ENCODE measurements at regions not wholly inside any gene's neighbourhood (a gene's known extent, or its start where the extent isn't known, plus 50 kb on each side); places are given as distances from the start of the nearest gene placed in this dataset.

DNA sequence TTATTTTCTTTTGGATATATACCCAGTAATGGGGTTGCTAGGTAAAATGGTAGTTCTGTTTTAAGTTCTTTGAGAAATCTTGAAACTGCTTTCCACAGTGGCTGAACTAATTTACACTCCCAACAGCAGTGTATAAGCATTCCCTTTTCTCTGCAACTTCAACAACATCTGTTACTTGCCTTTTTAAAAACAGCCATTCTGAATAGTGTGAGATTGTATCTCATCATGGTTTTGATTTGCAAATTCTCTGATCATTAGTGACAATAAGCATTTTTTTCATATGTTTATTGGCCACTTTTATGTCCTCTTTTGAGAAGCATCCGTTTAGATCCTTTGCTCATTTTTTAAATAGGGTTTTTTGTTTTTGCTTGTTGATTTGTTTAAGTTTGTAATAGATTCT lies 291.3 kb upstream of the COL3A1 start:
- H4K20me1 ChIP-seq (ENCODE audit: insufficient read depth, low read length), result no peaks in the 10 kb centered on the region
- intact Hi-C loops (cut with micrococcal nuclease; ENCODE audit: unreplicated experiment), result no loop called here
- no peak overlapping the region for H3K4me3 ChIP-seq (replicated peaks in 1 of 3; ENCODE audit: insufficient read depth in 1 of 3, low read depth in 2 of 3, low read length in 3 of 3)
- no peak overlapping the region for H3K27ac ChIP-seq (ENCODE audit: extremely low read length, insufficient read depth, low read length)
- no peaks in the 10 kb centered on the region for H3K27me3 ChIP-seq (ENCODE audit: control insufficient read depth in 1 of 2, insufficient read depth in 2 of 2, low read length in 2 of 2)
- POLR2A ChIA-PET, result no interaction called here
- BruUV-seq (replicated peaks), result no TSS peak
- no peak for FAIRE-seq
- in situ Hi-C loops (cut with HindIII; ENCODE audit: extremely low pct_ligation_motif_present, low pct_unique_long_range_greater_than_20kb), result no loop called here
- no peaks in the 10 kb centered on the region for H3K9me3 ChIP-seq (ENCODE audit: low read length)
- no peak for ATAC-seq
- no peak overlapping the region for H2AFZ ChIP-seq (ENCODE audit: low read length)
- no peaks in the 10 kb centered on the region for H3K36me3 ChIP-seq (replicated peaks in 1 of 2; ENCODE audit: control insufficient read depth in 1 of 2, insufficient read depth in 2 of 2, low read length in 2 of 2)
- TF ChIP-seq, protein P1, sequence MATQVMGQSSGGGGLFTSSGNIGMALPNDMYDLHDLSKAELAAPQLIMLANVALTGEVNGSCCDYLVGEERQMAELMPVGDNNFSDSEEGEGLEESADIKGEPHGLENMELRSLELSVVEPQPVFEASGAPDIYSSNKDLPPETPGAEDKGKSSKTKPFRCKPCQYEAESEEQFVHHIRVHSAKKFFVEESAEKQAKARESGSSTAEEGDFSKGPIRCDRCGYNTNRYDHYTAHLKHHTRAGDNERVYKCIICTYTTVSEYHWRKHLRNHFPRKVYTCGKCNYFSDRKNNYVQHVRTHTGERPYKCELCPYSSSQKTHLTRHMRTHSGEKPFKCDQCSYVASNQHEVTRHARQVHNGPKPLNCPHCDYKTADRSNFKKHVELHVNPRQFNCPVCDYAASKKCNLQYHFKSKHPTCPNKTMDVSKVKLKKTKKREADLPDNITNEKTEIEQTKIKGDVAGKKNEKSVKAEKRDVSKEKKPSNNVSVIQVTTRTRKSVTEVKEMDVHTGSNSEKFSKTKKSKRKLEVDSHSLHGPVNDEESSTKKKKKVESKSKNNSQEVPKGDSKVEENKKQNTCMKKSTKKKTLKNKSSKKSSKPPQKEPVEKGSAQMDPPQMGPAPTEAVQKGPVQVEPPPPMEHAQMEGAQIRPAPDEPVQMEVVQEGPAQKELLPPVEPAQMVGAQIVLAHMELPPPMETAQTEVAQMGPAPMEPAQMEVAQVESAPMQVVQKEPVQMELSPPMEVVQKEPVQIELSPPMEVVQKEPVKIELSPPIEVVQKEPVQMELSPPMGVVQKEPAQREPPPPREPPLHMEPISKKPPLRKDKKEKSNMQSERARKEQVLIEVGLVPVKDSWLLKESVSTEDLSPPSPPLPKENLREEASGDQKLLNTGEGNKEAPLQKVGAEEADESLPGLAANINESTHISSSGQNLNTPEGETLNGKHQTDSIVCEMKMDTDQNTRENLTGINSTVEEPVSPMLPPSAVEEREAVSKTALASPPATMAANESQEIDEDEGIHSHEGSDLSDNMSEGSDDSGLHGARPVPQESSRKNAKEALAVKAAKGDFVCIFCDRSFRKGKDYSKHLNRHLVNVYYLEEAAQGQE (IDR thresholded peaks at IDR 0.05; ENCODE audit: borderline replicate concordance in 1 of 2, low read depth in 1 of 2, low read length in 2 of 2), result no peak
- TF ChIP-seq SOX5 (CRISPR knock-in tag; IDR thresholded peaks at IDR 0.05; ENCODE audit: borderline replicate concordance), result no peak
- TF ChIP-seq IKZF1 (IDR thresholded peaks at IDR 0.05), result no peak
- no peak for TF ChIP-seq PHF5A (CRISPR knock-in tag; IDR thresholded peaks at IDR 0.05; ENCODE audit: low read depth, unreplicated experiment)
- no peak for TF ChIP-seq SCMH1 (CRISPR knock-in tag; IDR thresholded peaks at IDR 0.05; ENCODE audit: borderline replicate concordance)
- no peak overlapping the region for H3K9ac ChIP-seq (ENCODE audit: insufficient read depth, low read depth, low read length)
- no peak overlapping the region for H3K4me2 ChIP-seq (ENCODE audit: low read depth, low read length)
- H3K4me1 ChIP-seq (ENCODE audit: insufficient read depth, low read length), result no peaks in the 10 kb centered on the region
- WGBS (ENCODE audit: low lambda C conversion rate), result 3% methylated on average over 1 of the region's 1 CpG
- CTCF ChIA-PET (ENCODE audit: low intra/inter-chr PET ratio, low total read pairs), result no interaction called here
- no peak for DNase-seq (ENCODE audit: low spot score)
- H3K79me2 ChIP-seq (ENCODE audit: insufficient read depth, low read length), result no peaks in the 10 kb centered on the region

GRCh38 chr2:188684795-188685194 lies 289.4 kb upstream of the COL3A1 start:
- no peak for DNase-seq (ENCODE audit: low spot score)
- H3K4me3 ChIP-seq (replicated peaks in 1 of 3; ENCODE audit: insufficient read depth in 1 of 3, low read depth in 2 of 3, low read length in 3 of 3), result no peak overlapping the region
- intact Hi-C loops (cut with micrococcal nuclease; ENCODE audit: unreplicated experiment), result no loop called here
- no peaks in the 10 kb centered on the region for H4K20me1 ChIP-seq (ENCODE audit: insufficient read depth, low read length)
- H2AFZ ChIP-seq (ENCODE audit: low read length), result no peak overlapping the region
- no TSS peak for BruUV-seq (replicated peaks)
- H3K9me3 ChIP-seq (ENCODE audit: low read length), result no peaks in the 10 kb centered on the region
- ChIA-PET CTCF (ENCODE audit: low intra/inter-chr PET ratio, low total read pairs) (no interaction called here), POLR2A (no interaction called here)
- no peaks in the 10 kb centered on the region for H3K4me1 ChIP-seq (ENCODE audit: insufficient read depth, low read length)
- H3K27ac ChIP-seq (ENCODE audit: extremely low read length, insufficient read depth, low read length), result no peak overlapping the region
- H3K27me3 ChIP-seq (ENCODE audit: control insufficient read depth in 1 of 2, insufficient read depth in 2 of 2, low read length in 2 of 2), result no peaks in the 10 kb centered on the region
- no peaks in the 10 kb centered on the region for H3K79me2 ChIP-seq (ENCODE audit: insufficient read depth, low read length)
- no peaks in the 10 kb centered on the region for H3K36me3 ChIP-seq (replicated peaks in 1 of 2; ENCODE audit: control insufficient read depth in 1 of 2, insufficient read depth in 2 of 2, low read length in 2 of 2)
- no peak for ATAC-seq
- FAIRE-seq, result no peak
- H3K9ac ChIP-seq (ENCODE audit: insufficient read depth, low read depth, low read length), result no peak overlapping the region
- WGBS (ENCODE audit: low lambda C conversion rate), result under 1% methylated on average over 3 of the region's 3 CpGs
- H3K4me2 ChIP-seq (ENCODE audit: low read depth, low read length), result no peak overlapping the region
- in situ Hi-C loops (cut with HindIII; ENCODE audit: extremely low pct_ligation_motif_present, low pct_unique_long_range_greater_than_20kb), result no loop called here
- TF ChIP-seq ZXDC (CRISPR knock-in tag; IDR thresholded peaks at IDR 0.05) (no peak), PAX8 (CRISPR knock-in tag; IDR thresholded peaks at IDR 0.05; ENCODE audit: borderline replicate concordance) (no peak), AKAP8 (CRISPR knock-in tag; IDR thresholded peaks at IDR 0.05) (no peak), TRIM24 (CRISPR knock-in tag; IDR thresholded peaks at IDR 0.05) (no peak), NFE2 (CRISPR knock-in tag; IDR thresholded peaks at IDR 0.05) (no peak)
- TF ChIP-seq, protein P2, sequence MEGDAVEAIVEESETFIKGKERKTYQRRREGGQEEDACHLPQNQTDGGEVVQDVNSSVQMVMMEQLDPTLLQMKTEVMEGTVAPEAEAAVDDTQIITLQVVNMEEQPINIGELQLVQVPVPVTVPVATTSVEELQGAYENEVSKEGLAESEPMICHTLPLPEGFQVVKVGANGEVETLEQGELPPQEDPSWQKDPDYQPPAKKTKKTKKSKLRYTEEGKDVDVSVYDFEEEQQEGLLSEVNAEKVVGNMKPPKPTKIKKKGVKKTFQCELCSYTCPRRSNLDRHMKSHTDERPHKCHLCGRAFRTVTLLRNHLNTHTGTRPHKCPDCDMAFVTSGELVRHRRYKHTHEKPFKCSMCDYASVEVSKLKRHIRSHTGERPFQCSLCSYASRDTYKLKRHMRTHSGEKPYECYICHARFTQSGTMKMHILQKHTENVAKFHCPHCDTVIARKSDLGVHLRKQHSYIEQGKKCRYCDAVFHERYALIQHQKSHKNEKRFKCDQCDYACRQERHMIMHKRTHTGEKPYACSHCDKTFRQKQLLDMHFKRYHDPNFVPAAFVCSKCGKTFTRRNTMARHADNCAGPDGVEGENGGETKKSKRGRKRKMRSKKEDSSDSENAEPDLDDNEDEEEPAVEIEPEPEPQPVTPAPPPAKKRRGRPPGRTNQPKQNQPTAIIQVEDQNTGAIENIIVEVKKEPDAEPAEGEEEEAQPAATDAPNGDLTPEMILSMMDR (CRISPR knock-in tag; IDR thresholded peaks at IDR 0.05), result no peak
